GM21723 (cell line): ENCODE measurements at regions not wholly inside any gene's neighbourhood (a gene's known extent, or its start where the extent isn't known, plus 50 kb on each side); places are given as distances from the start of the nearest gene placed in this dataset.

Experiments
- ATAC-seq: cut with Tn5 transposase; IDR thresholded peaks from one replicate; pipeline ENCODE4 v1.9.1; 2021; ENCODE audit warnings: mild to moderate bottlenecking, moderate library complexity; ENCODE audit not compliant: unreplicated experiment

DNA sequence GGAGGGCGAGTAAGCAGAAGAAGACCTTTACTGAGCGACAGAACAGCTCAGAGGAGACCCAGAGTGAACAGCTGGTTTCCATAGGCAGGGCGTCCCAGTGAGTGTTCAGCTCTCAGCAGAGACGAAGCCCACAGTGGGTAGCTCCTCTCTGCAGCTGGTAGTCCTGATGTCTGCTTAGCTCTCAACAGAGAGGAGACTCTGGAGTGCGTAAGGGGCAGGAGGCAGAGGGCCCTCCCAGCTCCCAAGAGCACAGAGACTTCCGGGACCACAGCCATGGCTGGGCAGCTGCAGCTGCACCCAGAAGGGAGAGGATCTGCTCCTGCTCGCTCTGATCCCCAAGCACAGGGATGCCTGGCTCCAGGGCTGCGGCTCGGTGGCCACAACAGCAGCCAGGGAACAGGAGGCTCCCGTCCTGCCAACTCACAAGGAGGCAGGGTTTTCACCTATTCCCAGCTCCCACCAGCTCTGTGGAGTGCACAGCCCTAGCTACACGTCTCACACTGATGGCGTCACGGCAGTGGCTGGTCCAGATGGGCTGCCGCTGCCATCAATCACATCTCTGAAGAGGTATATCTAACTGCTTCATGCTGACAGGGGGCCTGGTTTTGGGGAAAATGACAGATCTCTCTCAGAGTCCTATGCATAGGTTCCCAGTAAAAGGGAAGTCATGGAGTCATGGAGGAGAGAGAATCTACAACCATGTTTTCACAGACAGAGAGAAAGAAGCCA lies 2660.1 kb upstream of the PCDH20 start:
- ATAC-seq, result no peak

- ATAC-seq, result no peak
Measured at GRCh38 chr13:64074971-64075474, 2659.4 kb upstream of the PCDH20 start.

DNA sequence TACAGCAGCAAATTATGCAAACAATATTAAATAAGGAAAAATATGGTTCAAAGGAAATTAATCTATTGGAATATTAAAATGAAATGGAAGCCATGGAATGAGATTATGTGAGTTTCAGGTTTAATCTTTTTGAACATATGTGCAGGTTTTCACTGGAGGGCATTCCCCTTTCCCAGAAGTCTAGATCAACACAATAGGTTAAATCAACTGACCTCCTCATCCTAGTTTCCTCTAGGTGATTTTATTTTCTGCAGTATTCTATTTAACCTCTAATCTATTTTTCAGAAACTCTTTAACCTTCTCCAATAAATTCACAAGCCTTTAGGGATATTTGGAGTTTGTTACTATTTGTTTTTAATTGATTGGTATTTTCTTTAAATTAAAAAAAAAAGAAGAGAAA lies 2657.6 kb upstream of the PCDH20 start:
- ATAC-seq, result no peak

GRCh38 chr13:64071352-64071751 lies 2655.7 kb upstream of the PCDH20 start:
- ATAC-seq, result no peak

- ATAC-seq, result no peak
Measured at GRCh38 chr13:64069892-64070291, 2654.2 kb upstream of the PCDH20 start.

DNA sequence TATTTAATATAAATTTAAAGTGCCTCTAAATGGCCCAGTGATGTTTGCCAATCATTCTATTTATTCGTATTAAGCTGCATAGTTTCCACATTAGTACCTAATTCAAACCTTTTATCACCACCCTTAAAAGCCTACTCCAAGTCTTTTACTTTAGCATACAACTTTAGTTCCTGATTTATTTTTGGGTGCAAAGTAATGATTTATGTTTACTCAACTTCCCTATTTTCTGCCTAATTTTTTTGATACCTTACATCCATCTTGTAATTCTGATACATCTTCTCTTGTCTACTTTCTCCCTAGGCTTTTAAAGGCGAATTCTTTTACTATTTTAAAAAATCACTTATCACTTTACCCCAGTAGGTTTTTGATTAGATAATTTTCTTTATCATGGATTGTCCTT lies 2651.1 kb upstream of the PCDH20 start:
- no peak for ATAC-seq

DNA sequence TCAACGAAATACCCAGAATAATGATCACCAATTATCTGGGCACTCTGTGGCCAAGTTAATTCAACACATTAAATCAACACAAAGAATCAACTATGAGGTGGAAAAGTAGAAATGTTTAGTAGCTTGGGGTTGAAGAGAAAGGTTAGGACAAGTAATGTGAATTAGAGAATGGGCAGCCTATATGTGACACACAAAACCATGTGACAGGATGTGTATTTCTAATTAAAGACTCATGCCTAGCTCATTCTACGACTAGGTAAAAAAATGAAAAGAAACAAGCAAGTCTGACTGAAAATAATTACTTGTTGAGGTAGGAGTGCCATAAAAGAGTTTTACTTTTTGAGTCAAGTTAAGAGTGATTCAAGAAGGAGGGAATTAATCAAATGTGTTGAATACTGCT lies 2646.0 kb upstream of the PCDH20 start:
- ATAC-seq, result no peak

DNA sequence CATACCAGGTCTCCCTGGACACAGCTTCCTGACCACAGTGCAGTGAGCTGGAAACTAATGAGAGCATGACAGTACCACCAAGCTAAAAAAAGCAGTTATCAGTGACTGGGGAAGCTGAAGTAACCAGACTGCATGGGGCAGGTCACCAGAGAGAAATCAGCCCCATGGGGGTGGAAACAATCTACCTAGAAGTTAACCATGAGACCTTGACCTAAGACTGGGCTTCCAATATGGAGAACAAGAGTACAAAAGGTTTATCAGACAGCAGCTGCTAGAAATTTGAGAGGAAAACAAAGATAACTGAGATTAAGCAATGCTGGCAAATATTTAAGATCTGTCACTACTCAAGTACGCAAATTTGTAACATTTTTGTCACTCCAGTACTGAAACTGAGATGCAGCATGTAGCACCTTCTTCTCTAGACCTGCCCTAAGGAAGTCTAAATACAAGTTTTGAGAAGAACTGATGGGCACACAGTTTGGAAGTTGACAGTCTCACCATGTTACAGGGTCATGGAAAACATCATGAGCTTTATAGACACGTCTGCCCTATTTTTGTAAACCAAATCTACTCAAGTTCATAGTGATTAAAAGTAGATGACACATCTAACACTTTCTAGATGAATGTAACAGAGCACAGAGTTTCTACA lies 2641.8 kb upstream of the PCDH20 start:
- ATAC-seq, result no peak

DNA sequence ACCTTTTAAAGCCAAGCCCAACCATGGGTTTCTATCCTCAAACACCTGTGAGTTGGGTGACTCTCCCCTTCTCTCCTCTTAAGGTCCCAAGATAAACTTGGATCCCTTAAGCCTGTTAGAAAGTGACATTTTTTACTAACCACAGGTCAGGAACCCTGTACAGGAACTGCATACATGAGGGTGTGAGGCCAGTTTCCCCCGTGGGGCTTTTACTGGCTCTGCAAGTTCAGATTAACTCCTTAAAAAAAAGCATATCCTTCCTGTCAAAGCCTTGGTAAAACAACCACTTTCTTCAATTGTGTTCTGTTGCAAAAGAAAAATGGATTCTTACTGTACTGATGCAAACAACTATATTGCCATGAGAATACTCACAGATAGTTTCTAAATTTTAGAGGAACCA lies 2638.7 kb upstream of the PCDH20 start:
- ATAC-seq, result no peak

DNA sequence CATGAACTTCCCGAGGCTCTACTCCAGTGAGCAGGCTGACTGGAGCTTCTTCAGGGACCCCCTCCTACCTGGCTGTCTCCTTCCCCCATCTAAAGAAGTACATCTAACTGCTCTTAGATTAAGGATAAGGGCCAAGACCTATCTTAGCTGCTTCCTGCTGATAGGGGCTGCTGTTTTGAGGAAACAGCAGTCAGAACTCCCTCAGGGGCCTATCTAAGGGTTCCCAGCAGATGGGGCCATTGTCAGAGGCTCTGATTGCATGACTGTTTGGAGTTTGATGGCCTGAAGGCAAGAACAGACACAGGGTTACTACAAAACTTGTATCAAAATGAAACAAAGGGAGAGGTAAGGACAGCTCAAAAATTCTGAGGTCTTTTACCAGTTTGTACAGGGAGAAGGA lies 2636.9 kb upstream of the PCDH20 start:
- ATAC-seq, result no peak

- ATAC-seq, result no peak
Measured at GRCh38 chr13:64051278-64051677, 2635.6 kb upstream of the PCDH20 start.

- no peak for ATAC-seq
Measured at GRCh38 chr13:64041296-64041695, 2625.6 kb upstream of the PCDH20 start.

DNA sequence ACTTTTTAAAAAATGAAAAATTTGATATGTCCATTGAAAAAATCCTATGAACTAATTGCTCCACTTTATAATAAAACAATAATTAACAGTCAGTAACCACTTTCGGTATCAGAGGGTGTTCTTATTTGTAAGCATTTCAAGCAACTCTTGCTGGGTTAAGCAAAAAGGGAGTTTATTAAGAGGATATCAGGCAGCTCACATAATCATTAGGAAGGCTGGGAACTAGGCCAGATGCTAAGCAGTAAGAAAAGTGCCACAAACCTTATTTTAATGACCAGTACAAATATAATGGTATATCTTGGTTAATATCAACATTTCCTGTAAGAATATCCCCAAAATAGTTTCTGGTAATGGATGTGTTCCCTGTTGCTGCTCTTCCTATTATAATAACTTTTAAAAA lies 2618.3 kb upstream of the PCDH20 start:
- ATAC-seq, result no peak

DNA sequence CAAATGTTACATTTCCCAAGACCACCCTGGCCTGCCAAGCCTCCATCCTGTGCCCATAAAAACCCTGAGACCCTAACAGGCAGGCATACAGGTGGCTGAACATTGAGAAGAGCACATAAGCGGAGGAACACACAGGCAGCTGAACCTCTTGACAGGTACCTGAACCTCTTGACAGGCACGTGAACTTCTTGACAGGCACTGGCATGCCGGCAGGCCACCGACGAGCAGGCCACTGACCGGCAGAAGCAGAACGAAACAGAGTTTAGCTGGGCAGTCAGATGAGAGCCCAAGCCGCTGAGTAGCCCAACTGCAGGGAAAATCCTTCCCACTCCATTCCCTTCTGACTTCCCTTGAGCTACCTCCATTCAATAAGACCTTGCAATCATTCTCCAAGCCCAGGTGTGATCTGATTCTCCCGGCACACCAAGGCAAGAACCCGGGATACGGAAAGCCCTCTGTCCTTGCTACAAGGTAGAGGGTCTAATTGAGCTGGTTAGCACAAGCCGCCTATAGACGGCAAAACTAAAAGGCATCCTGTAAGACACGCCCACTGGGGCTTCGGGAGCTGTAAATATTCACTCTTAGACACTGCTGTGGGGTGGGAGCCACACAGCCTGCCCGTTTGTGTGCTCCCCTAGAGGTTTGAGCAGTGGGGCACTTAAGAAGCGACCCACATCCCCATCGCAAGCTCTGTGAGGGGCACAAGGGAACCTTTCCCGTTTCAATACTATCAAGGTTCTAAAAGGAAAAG lies 2613.9 kb upstream of the PCDH20 start:
- ATAC-seq, result no peak

- ATAC-seq, result no peak
Measured at GRCh38 chr13:64028551-64028950, 2612.9 kb upstream of the PCDH20 start.

GRCh38 chr13:64020126-64020525 lies 2604.5 kb upstream of the PCDH20 start:
- no peak for ATAC-seq

DNA sequence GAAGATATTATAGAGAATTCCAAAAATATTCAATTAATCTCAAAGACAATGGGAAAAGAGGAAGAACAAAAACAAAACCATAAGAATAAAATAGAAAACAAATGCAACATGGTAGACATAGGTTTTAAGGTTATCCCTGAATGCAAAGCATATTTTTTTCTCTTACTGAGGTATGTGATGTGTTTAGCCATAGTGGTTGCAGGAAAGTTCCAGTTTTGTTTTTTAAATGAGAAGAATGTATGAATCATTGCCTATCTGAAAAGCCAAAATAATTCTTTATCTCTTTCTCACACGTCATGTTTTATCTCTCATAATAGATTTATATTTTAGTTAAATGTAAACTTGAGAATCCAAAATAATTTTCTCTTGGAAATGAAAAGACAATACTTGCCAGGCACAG lies 2591.7 kb upstream of the PCDH20 start:
- ATAC-seq, result no peak

- ATAC-seq, result no peak
Measured at GRCh38 chr13:64000321-64000720, 2584.7 kb upstream of the PCDH20 start.

DNA sequence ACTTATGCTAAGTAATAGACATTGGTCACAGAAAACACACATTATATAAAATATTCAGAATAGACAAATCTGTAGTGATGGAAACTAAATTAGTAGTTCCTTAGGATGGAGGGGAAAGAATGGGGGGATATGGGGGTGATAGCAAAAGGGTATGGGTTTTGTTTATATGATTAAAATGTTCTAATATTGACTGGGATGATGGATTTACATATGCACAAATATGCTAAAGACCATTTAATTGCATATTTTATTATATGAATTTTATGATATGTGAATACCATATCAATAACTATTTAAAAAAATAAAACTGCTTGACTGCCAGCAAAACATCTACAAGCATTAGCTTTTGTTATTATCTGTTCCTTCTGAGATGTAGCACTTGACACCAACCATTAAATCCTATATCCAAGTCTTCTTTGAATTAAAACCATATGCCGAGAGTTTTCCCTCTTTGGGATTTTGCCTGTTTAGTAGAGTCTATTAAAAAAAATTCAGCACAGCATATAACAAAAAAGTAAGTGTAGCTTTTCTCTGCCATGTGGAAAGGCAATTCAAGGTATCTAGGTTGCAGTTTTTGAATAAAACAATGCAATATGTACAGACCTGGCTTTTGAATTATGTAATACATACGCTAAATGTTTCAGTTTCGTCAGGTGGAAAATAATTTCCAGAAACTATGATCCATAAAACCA lies 2584.1 kb upstream of the PCDH20 start:
- ATAC-seq, result no peak

- ATAC-seq, result no peak
Measured at GRCh38 chr13:63983366-63983765, 2567.7 kb upstream of the PCDH20 start.

DNA sequence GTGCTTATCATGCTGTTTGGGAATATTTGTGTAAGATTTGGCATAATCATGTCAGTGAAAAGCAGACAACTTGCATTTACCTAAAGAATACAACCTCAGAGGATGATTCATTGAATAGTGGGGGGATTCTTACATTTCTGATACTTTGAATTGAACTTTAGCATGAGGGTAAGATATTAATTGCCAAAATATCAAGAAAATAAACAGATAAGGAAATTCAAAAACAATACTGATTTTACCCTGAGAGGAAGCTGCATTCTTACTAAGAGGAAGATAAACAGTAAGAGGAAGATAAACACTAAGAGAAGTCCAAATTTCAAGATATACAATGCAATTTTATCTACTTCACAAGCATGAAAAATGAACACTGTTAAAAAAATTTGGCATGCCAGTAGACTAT lies 2564.3 kb upstream of the PCDH20 start:
- ATAC-seq, result no peak
